HEK293T (cell line): ENCODE measurements at regions not wholly inside any gene's neighbourhood (a gene's known extent, or its start where the extent isn't known, plus 50 kb on each side); places are given as distances from the start of the nearest gene placed in this dataset.

ENCODE experiments used
- SUZ12 ChIP-seq: fragments of 450-650 bp; IDR thresholded peaks from 2 replicates; pipeline ENCODE4 v1.6.1; 2016; ENCODE audit warnings: mild to moderate bottlenecking
- TARDBP ChIP-seq: fragments of 450-650 bp; IDR thresholded peaks from 2 replicates; pipeline ENCODE4 v1.6.1; 2016

GRCh38 chr11:13848031-13848430 lies 114.5 kb upstream of the SPON1 start:
- TF ChIP-seq SUZ12, result no peak
- TF ChIP-seq TARDBP, result no peak
